CMK (cell line): ENCODE measurements at regions not wholly inside any gene's neighbourhood (a gene's known extent, or its start where the extent isn't known, plus 50 kb on each side); places are given as distances from the start of the nearest gene placed in this dataset.
A peak's percentile ranks its signal among the peaks of the same experiment; 100 is the strongest.

Experiments used
- DNase-seq: peaks from one replicate; pipeline ENCODE4 v3.0.0-alpha.2; 2010; ENCODE audit warnings: low read depth

DNA sequence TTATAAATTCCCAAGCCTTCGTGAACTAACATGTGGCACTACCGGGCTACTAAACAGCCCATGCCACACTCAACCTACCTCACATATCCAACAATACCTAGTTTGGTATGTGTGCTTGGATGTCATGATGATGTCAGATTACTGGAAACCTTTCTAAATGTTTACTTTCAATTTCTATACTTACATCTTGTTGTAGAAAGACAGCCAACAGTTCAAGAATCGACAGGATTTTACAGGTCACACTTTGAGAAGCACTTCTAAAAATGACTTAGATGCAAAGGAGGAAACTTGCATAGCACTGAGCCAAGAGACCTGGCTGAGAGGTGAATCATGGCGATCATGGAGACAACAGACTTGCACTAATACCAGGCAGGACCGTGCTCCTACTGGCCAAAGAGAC is 209.9 kb downstream of the COL4A1 start:
- no peak for DNase-seq

DNA sequence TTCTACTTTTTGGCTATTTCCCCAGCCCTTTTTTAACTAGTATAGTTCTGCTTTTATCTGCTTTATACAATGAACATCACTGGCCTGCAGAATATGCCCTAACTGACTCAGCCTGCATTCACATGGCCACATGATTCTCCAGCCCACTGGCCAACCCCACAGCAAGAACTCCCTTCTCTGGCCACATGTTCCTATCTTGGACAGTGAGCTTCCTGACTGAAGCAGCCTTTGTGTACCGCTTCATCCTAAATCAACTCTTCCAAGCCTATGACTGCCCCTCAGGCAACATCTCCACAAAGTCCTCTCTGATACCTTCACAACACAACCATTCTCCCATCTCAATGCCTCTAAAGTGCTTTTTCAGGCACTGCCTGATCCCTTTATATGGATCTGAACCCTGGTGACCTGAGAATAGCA is 214.1 kb downstream of the COL4A1 start:
- no peak for DNase-seq

DNA sequence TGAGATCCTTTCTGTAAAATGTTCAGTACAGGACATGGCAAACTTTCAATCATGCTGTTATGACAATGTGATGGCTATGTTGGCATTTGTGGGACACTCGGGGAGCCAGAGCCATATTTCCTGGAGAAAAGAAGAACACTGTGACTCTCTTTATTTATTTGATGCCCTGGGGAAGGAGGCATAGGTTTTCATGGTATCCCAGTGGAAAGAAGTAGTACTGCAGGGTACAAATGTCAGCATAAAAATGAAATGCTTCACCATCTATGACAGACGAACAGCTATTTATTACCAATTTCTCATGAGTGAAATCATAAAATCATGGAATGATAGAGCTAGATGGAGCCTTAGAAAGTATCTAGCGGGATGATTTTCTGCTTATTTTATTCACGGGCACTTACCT is 217.1 kb downstream of the COL4A1 start:
- DNase-seq, result no peak

DNA sequence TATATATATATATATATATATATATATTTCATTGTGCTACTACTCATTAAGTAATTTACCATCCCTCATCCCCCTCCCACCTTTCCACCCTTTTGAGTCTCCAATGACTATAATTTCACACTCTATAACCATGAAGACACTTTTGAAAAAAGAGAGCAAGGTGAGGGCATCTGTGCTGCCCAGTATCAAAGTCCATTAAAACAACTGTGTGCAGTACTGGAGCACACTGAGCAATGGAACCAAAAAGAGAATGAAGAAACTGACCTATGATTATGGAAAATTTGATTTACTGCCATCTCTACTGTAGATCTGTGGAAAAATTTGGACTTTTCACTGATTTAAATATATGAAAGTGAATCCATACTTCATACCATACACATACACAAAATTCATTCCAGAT is 217.9 kb downstream of the COL4A1 start:
- no peak for DNase-seq

DNA sequence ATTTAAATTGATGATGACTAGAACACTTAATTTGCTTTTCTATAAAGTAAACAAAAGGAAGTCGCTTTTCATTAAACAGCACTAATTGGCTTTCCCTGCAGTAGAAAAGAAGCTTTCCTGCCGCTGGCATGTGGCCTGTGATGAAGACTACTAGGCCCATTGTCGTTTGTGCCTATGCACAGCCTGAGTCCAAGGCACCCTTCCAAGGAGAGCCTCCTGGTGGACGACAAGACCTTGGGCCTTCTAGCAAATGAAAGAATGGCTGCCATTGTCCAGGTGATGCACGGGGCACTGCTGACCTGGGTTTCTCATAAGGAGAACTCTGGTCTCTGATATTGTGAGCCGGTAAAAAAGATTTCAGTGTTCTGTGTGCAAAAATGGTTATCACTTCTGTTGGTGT is 233.0 kb downstream of the COL4A1 start:
- DNase-seq, result no peak

DNA sequence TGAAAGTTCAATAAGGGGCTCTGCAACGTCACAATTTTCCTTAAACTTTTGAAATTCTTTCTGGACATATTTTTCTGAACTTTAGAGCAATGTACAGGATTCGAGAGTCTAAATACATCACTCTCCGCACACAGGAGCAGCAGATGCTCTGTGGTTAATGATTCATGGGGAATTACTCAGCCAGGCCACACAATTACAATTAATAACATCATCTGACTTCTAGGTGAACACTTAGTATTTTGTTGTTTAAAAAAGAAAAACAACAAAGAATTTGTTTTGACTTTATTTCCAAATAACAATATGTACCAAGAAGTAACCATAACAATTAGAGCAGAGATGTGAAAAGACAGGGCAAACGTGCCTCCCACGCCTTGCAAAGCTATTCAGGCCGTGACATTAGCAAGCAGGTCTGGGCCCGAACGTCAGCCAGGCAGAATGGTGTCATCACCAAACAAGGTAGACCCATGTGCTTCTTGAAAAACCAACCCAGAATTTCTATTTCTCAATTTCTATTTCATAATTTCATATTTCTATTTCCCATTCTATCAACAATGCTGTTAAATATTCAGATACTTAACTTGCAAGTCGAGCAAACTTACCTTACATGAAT is 236.3 kb downstream of the COL4A1 start:
- no peak for DNase-seq

DNA sequence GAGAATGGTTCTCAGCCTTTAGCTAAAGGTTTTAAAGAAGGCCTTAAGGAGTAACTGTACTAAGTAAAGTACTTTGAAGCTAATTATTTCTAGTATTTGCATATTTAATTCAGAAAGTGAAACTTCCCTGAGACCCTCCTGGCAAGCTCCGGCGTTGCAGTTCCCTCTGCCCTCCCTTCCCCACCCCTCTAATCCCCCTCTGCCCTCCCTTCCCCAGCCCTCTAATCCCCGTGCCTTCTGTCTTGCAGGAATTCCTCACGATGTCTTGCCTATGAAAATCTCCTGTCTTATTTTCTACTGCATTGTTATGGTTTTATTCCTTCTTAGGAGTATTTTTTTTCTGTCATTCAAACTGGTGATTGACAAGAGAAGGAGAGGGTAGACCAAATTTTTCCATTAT is 236.9 kb downstream of the COL4A1 start:
- DNase-seq, result no peak

DNA sequence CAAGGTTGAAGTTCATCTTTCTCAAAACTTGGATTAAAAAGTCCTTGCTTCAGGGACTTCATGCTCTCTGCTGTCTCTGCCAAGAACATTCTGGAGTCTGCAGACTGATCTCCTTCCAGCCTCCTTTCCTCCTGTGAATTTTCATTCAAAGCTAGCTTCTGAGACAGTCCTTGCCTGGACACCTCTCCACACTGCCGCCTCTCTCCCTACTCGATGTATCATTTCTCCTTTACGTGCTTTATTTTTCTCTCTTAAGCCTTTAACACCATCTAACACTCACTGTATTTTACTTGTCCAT is 238.8 kb downstream of the COL4A1 start:
- DNase-seq, result no peak

DNA sequence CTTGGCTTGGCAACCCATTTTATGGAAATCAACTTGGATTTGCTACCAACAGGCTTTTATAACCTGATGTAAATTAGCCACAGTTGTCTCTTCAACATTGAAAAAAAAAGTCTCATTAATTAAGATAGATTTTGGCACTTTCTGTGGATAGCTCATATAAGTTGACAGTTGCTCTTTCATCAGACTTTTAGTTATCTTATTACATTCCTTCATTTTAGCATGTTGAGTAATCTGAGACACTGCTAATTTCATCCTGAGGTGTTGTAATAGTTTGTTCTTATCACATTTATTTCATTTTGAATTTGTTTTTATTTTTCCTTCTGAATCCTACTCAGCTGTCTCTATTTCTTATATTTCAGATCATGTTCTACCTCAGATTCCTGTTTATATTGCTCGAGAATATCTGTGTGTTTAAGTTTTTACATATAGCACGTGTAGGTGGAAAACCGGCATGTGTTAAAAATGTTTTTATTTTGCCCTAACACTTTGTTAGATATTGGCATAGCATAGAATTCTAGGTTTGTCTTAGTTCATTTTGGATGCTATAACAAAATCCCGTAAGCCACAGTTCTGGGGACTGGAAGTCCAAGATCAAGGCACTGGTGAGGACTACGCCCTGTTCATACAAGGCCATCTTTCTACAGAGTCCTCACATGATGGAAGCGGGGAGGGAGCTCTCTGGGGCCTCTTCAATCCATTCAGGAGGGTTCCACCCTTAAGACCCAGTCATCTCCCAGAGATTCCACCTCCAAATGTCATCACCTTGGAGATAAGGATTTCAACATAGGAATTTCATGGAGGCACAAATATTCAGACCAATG is 239.4 kb downstream of the COL4A1 start:
- no peak for DNase-seq

DNA sequence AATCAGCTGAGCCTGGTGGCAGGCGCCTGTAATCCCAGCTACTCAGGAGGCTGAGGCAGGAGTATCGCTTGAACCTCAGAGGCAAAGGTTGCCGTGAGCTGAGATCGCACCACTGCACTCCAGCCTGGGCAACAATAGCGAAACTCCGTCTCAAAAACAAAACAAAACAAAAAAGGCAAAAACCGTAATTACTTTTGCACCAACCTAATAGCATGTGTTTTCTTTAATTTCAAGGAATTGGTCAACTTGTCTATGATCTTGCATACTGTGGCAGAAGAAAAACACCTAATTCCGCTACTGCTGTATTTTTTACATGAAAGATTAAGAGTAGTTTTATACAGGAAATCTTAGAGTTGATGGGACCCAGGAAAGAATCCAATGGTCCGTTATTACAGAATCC is 241.2 kb downstream of the COL4A1 start:
- no peak for DNase-seq

DNA sequence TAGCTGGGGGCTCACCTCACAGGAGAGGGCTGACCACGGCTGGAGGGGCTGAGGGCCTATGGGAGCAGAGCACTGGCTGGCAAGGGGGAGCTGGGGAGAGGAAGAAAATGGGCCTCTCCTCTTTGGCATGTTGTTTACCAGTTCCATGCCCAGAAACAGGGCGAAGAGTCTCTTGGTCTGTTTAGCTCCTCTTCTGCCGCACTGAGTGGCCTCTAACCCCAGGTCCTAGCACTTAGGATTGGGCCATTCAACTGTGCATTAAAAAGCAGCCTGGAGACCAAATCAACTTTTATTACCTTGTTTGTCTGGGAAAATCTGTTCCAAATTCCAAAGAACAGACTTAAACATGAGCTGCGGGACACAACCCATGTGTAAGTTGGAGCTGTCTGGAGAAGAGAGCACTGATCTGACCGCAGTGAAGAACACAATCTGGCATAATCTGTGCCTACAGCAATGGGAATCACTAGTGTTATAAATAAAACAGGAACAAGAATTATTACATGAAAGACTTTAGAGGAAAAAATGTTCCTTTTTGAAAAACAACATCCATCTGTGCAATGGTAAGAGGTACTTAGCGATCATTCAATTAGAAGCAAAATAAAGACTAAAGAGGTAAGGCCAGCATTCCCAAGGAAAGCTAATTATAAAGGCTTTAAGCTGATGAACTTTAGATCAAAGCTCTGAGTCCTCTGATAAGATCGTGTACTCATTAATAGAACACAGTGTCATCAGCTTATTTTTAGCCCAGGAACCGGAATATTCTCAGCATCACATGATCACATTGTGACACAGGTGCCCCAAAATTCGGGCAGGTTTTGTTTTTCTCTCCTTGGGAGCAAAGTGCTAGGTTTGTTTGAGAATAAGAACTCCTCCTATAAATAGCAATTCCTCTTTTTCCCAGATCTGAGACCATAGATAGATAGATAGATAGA is 243.2 kb downstream of the COL4A1 start:
- no peak for DNase-seq

DNA sequence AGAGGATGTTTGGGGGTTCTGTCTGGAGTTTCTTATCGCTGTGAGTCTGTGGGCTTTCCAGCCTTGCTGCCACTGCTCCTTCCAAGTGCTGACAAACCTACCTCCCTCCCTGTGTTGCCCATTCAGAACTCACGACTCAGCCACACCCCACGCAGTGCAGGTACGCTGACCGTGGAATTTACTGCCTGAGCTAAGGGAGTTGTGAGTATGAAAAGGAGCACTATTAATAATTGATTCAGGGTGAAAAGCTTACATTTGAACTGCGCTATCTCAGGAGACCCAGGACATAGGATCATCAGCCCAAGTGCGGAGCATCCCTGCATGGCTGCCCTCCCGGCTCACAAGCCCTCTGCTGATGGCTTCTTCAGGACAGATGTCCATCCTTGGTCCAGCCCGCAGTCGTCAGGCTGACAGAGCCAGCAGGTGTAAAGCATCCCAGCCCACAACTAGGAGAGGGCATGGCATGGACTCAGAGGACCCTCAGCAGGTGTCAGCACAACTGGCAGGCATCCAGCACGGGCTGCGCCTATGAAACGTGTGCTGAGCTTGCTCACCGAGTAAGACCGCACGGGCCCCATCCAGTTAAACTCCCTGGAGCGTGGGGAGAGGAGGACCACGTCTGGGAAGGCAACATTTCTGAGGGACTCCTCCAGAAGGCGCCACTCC is 244.0 kb downstream of the COL4A1 start:
- no peak for DNase-seq

DNA sequence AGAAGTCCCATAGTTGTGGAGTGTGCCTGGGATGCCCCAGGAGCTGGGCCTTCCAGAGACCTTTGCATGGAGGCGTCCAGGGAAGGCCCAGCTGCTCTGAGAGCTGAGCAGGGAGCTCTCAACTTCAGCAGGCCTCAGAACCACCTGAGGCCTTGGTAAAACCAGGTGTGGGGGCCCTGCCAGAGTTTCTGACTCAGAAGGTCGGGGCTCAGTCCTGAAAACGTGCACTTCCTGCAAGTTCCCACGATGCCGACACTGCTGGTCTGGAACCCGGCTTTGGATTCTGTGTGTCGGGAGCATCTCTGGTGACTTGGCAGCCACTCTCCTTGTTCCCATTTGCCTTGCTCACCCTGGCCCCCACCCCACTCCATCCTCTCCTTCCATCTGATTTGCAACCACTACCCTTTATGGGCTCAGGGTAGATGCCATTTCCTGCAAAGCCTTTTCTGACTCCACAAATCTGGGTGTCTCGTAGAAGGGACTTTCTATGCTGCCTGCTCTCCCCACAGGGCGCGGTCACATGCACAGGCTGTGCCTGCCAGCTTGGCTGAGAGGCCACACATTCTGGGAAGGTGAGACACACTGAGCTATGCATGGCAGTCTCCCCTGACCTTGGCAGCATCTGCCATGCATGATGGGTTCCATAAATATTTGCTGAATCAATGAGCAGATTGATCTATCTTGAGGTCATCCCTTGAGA is 244.7 kb downstream of the COL4A1 start:
- DNase-seq, result no peak

DNA sequence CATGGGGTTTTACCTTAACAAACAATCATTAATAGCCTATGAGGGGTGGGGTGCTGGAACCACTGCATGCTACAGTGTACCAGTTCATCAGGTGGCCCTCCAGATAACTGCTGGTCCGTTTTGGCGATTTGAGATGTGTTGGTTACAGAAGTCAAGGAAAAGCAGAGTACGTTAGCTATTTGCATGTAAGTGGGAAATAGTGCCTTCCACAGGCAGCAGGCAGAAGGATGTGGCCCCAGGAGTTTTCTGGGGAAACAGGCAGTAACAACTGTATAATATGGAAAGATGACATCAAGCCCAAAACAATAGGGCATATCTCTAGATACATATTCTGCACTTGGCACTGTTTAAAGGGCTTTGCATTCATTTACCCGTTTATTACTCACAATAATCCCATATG is 245.7 kb downstream of the COL4A1 start:
- no peak for DNase-seq

DNA sequence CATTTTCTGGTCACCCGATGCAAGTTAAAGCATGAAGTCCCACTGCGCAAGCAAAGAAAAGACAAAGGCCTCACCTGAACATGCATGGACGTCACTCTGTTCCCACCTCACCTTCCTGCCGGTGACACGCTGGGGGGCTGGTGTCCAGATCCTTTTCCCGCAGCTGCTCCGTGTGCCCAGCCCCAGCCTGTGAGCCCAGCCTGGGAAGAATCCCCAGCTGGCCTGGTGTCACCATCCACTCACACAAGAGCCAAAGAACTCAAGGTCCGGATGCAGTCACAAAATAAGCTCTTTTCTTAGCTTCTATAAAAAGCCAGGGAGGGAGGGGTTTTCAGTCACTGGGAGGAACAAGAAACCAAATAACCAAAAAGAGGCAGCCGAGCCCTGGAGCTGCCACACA is 249.9 kb downstream of the COL4A1 start:
- DNase-seq, result no peak

DNA sequence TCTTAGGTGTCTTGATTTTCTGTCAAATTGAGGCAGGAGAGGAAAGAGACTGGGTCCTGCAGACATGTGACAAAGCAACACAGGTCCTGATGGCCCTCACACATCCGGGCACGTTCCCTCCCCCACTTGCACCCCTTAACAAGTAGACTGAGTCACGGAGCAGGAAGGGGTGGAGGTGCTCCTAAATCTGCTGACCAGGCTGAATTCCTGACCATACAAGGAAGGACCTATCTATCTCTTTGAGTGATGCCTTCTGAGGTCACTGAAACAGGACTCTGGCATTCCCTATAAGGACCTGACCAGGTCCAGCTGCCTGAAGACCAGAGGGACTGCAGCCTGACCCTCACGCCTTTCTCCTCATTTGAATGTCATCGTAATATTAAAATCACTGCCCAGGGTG is 250.3 kb downstream of the COL4A1 start:
- no peak for DNase-seq

DNA sequence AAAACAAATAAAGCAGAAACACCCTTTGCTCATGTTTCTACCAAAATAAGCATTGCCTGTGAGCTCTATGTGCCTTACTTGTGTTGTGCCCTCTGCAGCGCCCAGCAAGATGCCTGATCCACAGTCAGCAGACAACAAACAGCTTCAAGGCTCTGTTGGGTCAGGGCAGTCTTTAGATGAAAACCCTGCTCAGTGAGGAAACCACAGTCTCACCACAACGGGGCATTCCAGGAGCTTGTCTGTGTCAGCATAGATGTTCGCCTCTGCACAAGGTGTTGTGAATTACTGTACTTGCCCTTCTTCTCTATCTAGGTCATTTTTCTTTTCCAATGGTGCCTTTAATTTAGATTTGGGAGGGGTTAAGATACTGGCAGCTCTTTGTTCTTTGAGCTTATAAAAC is 251.9 kb downstream of the COL4A1 start:
- no peak for DNase-seq

DNA sequence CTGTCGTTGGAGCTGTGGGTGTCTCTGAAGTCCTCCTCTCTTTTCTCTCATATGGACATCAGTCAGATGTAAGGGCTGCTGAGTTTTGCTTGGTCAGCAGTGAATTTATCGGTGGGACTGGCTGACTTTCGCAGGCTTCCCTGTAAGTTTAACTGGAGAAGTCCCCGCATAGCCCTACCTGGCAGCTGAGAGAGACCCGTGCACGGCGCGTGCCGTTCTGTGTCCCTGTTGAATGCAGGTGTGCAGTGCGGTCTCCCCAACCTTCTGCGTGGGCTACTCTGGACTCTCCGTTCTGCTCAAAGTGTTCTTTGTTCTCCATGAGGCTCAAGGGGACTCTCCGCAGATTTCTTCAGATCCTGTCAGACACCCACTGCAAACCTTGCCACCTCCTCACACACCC is 252.9 kb downstream of the COL4A1 start:
- DNase-seq, result no peak

DNA sequence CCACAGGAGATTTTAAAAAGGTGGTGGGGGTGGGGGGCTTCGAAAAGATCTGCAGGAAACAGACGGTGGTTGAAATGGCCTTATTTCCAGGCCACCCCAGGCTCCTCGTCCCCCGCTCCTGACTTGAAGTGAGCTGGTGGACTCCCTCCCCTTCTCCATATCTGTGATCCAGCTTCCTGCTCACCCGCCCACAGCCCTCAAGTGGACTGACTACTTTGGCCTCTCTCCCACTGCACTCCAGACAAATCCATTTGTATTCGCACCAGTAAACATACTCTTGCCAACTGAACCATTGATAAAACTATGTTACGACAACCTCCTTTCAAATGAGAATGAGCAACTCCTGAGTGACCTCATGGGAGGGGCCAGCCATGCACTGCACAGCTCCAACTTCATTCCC is 259.5 kb downstream of the COL4A1 start:
- DNase-seq, result peak; percentile 83

DNA sequence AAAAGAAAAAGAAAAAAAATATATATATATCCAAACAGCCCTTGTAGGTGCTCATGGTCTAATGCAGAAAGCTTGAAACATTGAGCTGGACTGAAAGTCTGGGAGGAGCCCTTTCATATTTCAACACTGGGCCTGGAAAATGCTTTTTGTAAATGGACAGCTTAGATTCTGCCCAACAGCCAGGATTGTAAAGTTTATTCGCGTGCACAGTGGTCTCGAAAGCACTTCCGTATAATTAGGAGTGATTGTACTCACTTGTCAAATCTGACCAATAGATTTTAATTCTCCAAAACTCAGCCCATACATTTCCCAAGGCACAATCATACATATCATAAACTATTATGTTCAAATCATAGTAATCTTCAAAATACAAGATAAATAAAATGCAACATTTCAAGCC is 260.1 kb downstream of the COL4A1 start:
- no peak for DNase-seq

DNA sequence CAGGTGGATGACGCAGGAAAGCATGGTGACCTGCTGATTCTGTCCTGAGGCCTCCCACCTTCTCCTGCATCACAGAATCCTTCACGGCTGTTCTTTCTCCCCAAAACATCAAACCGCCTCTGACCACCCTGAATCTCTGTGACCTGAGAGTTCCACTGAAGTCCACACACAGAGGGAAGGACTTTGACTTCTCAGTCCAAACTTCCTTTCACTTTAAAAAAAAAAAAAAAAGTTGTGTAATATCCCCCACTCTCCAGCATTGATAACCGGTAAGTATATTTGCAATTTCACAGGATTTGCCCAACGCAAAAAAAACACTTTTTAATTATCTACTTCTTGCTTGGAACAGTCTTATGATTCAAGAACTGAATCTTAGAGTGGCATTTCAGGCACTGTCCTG is 259.5 kb upstream of the IRS2 start:
- no peak for DNase-seq

DNA sequence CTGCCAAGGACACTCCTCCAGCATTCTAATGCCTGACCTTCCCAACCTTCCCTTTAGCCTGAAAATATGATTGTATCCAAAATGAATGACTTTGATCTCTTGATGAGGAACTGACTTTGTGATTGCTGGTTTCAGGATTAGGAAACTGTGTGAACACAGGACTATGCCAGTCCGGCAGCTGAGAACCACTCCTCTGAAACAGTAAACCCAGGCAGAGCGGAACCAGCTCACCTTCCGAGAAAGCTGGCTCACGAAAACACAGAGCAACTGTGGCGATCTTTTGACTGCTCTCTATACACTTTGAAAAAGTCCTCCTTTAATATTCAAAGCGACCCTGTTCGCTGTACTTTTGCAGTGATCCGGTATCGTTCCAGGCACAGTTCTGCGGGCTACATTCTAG is 258.8 kb upstream of the IRS2 start:
- DNase-seq, result no peak
